Bronchial epithelial cell (primary cell): ENCODE measurements at regions not wholly inside any gene's neighbourhood (a gene's known extent, or its start where the extent isn't known, plus 50 kb on each side); places are given as distances from the start of the nearest gene placed in this dataset.
A peak's percentile ranks its signal among the peaks of the same experiment; 100 is the strongest.

Experiments used
- DNase-seq: peaks from one replicate; pipeline ENCODE4 v3.0.0-alpha.2; 2010; ENCODE audit warnings: low read depth
- FAIRE-seq: peaks from 2 replicates; lab custom pipeline; 2011; peaks lifted over from hg19 to GRCh38; lab: Jason Lieb, UNC
- H3K27me3 ChIP-seq: 2 replicates; pipeline ENCODE4 v1.5.1; 2011; ENCODE audit warnings: low read length; ENCODE audit not compliant: control insufficient read depth, insufficient read depth
- H3K36me3 ChIP-seq: 2 replicates; pipeline ENCODE4 v1.5.1; 2011; ENCODE audit warnings: low read length; ENCODE audit not compliant: control insufficient read depth, insufficient read depth
- H3K4me3 ChIP-seq: 2 replicates; pipeline ENCODE4 v1.5.1; 2011; ENCODE audit warnings: mild to moderate bottlenecking, low read depth, low read length, control low read depth
- CTCF ChIP-seq: IDR thresholded peaks from 2 replicates; pipeline ENCODE4 v1.5.1; 2011; ENCODE audit warnings: mild to moderate bottlenecking, moderate library complexity, low read length, control low read depth, inconsistent platforms; ENCODE audit not compliant: insufficient read depth, severe bottlenecking

GRCh38 chr21:26624983-26625519 is 52.0 kb upstream of the CYYR1 start:
- FAIRE-seq = peak; percentile 73
- H3K36me3 ChIP-seq = no peaks in the 10 kb centered on the region
- no peaks in the 10 kb centered on the region for H3K27me3 ChIP-seq
- DNase-seq = no peak
- TF ChIP-seq CTCF = no peak
- H3K4me3 ChIP-seq = no peak overlapping the region
